ENCODE measurements at regions not wholly inside any gene's neighbourhood (a gene's known extent, or its start where the extent isn't known, plus 50 kb on each side); places are given as distances from the start of the nearest gene placed in this dataset.

GRCh38 chr12:127528551-127528950 is 738.4 kb upstream of the TMEM132C start:
- Histone ChIP-seq H3K14ac (ENCODE audit: insufficient read depth, low read length) (no peak overlapping the region), H3K56ac (ENCODE audit: insufficient read length, low read depth, low read length) (no peak overlapping the region), H3K4me1 (ENCODE audit: insufficient read depth, low read length) (no peaks in the 10 kb centered on the region), H2BK20ac (ENCODE audit: low read depth, low read length, poor library complexity, severe bottlenecking) (no peak overlapping the region), H4K20me1 (ENCODE audit: control insufficient read depth, insufficient read depth, insufficient read length) (no peaks in the 10 kb centered on the region), H3K23ac (ENCODE audit: insufficient read length, low read depth, low read length) (no peak overlapping the region), H3T11ph (ENCODE audit: low read length) (no peak overlapping the region), H3K9me3 (ENCODE audit: control insufficient read depth, low read depth, low read length) (no peaks in the 10 kb centered on the region), H2BK120ac (ENCODE audit: low read depth, low read length, poor library complexity, severe bottlenecking) (no peak overlapping the region), H4K8ac (replicated peaks; ENCODE audit: insufficient read length, low read depth, low read length) (no peak overlapping the region), H3K27ac (ENCODE audit: insufficient read length, low read depth, low read length) (no peak overlapping the region), H4K5ac (ENCODE audit: insufficient read length, low read depth, low read length) (no peak overlapping the region), H3K4me2 (ENCODE audit: insufficient read depth, insufficient read length, low read length) (no peak overlapping the region), H3K4ac (ENCODE audit: low read depth, low read length) (no peak overlapping the region), H3K23me2 (ENCODE audit: insufficient read length, low read depth, low read length, poor library complexity, severe bottlenecking) (no peaks in the 10 kb centered on the region), H3K18ac (ENCODE audit: insufficient read length, low read depth, low read length) (no peak overlapping the region), H4K91ac (ENCODE audit: insufficient read length, low read depth, low read length) (no peak overlapping the region), H2BK15ac (ENCODE audit: low read depth, low read length) (no peak overlapping the region), H2AK5ac (ENCODE audit: insufficient read length, low read length) (no peak overlapping the region), H2BK5ac (ENCODE audit: insufficient read length, low read length) (no peak overlapping the region), H3K9ac (ENCODE audit: extremely low read depth, insufficient read length, low read length) (no peak overlapping the region), H2AFZ (ENCODE audit: low read length) (no peak overlapping the region), H2BK12ac (ENCODE audit: insufficient read length, low read depth, low read length) (no peak overlapping the region), H3K27me3 (ENCODE audit: insufficient read depth, low read length) (no peaks in the 10 kb centered on the region), H3K79me2 (ENCODE audit: insufficient read depth, low read length) (no peaks in the 10 kb centered on the region), H3K79me1 (ENCODE audit: insufficient read depth, low read depth, low read length, poor library complexity, severe bottlenecking) (no peaks in the 10 kb centered on the region)
- Mint-ChIP-seq H3K36me3 (ENCODE audit: insufficient read depth in 1 of 3, low read depth in 3 of 3) (no peaks in the 10 kb centered on the region), H3K9me3 (no peaks in the 10 kb centered on the region; a peak in 1 of 5 replicates), H3K27me3 (ENCODE audit: low read depth) (peaks cover 2% of the 10 kb centered on the region; the same call in 1 of the 2 replicates), H3K27ac (no peak overlapping the region), H3K4me3 (no peak overlapping the region), H3K4me1 (peaks cover 4% of the 10 kb centered on the region in 2 experiments; a peak in 2 of 4 replicates)
- no CpG with 5 or more reads among the region's 8 CpGs for WGBS (ENCODE audit: extremely low coverage, insufficient read length, low lambda C conversion rate)
- TF ChIP-seq CTCF (conservative IDR thresholded peaks at IDR 0.05), result no peak
- no peak for DNase-seq

Data from H9 (cell line).